HCT116 (cell line): ENCODE measurements at regions not wholly inside any gene's neighbourhood (a gene's known extent, or its start where the extent isn't known, plus 50 kb on each side); places are given as distances from the start of the nearest gene placed in this dataset.

Experiments
- ATAC-seq: fragments of 200-7000 bp; cut with Tn5 transposase; 2 replicates; pipeline ENCODE4 v1.9.1; 2020; ENCODE audit warnings: mild to moderate bottlenecking, moderate library complexity
- BruUV-seq: library from RNA; stranded (reverse); fragments of 400-500 nt; replicated peaks from 2 replicates; lab custom pipeline; 2021; lab: Mats Ljungman, UMichigan
- CTCF ChIA-PET: fragments of 300-600 bp; sonication (Branson Sonifier 250); formaldehyde crosslinking; loops from one replicate; lab custom pipeline; 2021; ENCODE audit warnings: antibody characterized with exemption; lab: Charles Lee
- POLR2A ChIA-PET: fragments of 300-600, 350-600 bp; sonication (Branson Sonifier 250); formaldehyde crosslinking; loops from one replicate; lab custom pipeline; 2021; ENCODE audit warnings: antibody characterized with exemption; lab: Charles Lee
- RAD21 ChIA-PET, 2 experiments: fragments of 300-600 bp; sonication (Branson Sonifier 250); formaldehyde crosslinking; loops; one replicate each; lab custom pipeline; 2023; ENCODE audit warnings: low total read pairs in 2 of 2; ENCODE audit not compliant: uncharacterized antibody in 2 of 2, unreplicated experiment in 2 of 2, low non-redundant PET in 1 of 2; lab: Charles Lee
- DNase-seq: peaks from one replicate; pipeline ENCODE4 v3.0.0-alpha.2; 2010; ENCODE audit warnings: low read depth, low spot score
- H2AFZ ChIP-seq: fragments of 200-600 bp; shearing (Covaris generic), sonication (generic); 2 replicates; pipeline ENCODE4 v1.6.1; 2017; ENCODE audit warnings: low read depth, mixed run types, mixed read lengths, antibody characterized with exemption, low read length; ENCODE audit not compliant: poor library complexity, severe bottlenecking
- H3K27ac ChIP-seq: 2 replicates; pipeline ENCODE4 v1.5.1; 2012; ENCODE audit warnings: low read depth, low read length
- H3K27me3 ChIP-seq: fragments of 200-600 bp; sonication (generic); 2 replicates; pipeline ENCODE4 v1.6.1; 2016; ENCODE audit warnings: mixed run types, low read length, mixed read lengths; ENCODE audit not compliant: insufficient read depth
- H3K36me3 ChIP-seq, 2 experiments: fragments of 200-500 bp in 1 of 2; fragments of 200-600 bp in 1 of 2; sonication (Bioruptor generic) in 1 of 2; sonication (generic) in 1 of 2; 2 replicates each; pipeline versions ENCODE4 v1.5.1 to v1.6.1; 2014 to 2016; ENCODE audit warnings: low read length in 2 of 2, inconsistent platforms in 1 of 2, mixed read lengths in 1 of 2, mixed run types in 1 of 2; ENCODE audit not compliant: insufficient read depth in 2 of 2, control insufficient read depth in 1 of 2
- H3K4me1 ChIP-seq, 2 experiments: fragments of 200-600 bp in 1 of 2; sonication (generic) in 1 of 2; 2 replicates each; pipeline versions ENCODE4 v1.5.1 to v1.6.1; 2012 to 2017; ENCODE audit warnings: low read length in 2 of 2, inconsistent platforms in 1 of 2, mild to moderate bottlenecking in 1 of 2, mixed read lengths in 1 of 2, mixed run types in 1 of 2, moderate library complexity in 1 of 2; ENCODE audit not compliant: insufficient read depth in 2 of 2, control insufficient read depth in 1 of 2
- H3K4me2 ChIP-seq: fragments of 200-600 bp; sonication (generic); 2 replicates; pipeline ENCODE4 v1.6.1; 2017; ENCODE audit warnings: mixed run types, low read length, mixed read lengths
- H3K4me3 ChIP-seq, 2 experiments: fragments of 200-600 bp in 1 of 2; sonication (generic) in 1 of 2; replicated peaks in 1 of 2; 2 replicates each; pipeline ENCODE4 v1.5.1; 2011 to 2016; ENCODE audit warnings: low read length in 2 of 2, control low read depth in 1 of 2, low read depth in 1 of 2, mild to moderate bottlenecking in 1 of 2, mixed read lengths in 1 of 2, mixed run types in 1 of 2
- H3K79me2 ChIP-seq: fragments of 200-600 bp; sonication (generic); 2 replicates; pipeline ENCODE4 v1.6.1; 2017; ENCODE audit warnings: mild to moderate bottlenecking, mixed run types, low read length, moderate library complexity, mixed read lengths; ENCODE audit not compliant: insufficient read depth
- H3K9ac ChIP-seq: fragments of 200-600 bp; sonication (generic); 2 replicates; pipeline ENCODE4 v1.6.1; 2016; ENCODE audit warnings: low read length, mixed read lengths
- H3K9me2 ChIP-seq: fragments of 200-600 bp; sonication (generic), shearing (Covaris generic); 2 replicates; pipeline ENCODE4 v1.6.1; 2017; ENCODE audit warnings: mixed run types, mild to moderate bottlenecking, moderate library complexity; ENCODE audit not compliant: insufficient read depth
- H3K9me3 ChIP-seq, 2 experiments: fragments of 200-500 bp in 1 of 2; fragments of 200-600 bp in 1 of 2; sonication (Bioruptor generic) in 1 of 2; sonication (generic) in 1 of 2; 2 replicates each; pipeline ENCODE4 v1.6.1; 2014 to 2017; ENCODE audit warnings: low read length in 2 of 2, mixed read lengths in 2 of 2, inconsistent platforms in 1 of 2, low read depth in 1 of 2, mild to moderate bottlenecking in 1 of 2, mixed run types in 1 of 2, moderate library complexity in 1 of 2; ENCODE audit not compliant: control insufficient read depth in 1 of 2, insufficient read depth in 1 of 2
- H4K20me1 ChIP-seq: fragments of 200-600 bp; sonication (generic), shearing (Covaris generic); 2 replicates; pipeline ENCODE4 v1.6.1; 2017; ENCODE audit warnings: mixed run types, mild to moderate bottlenecking, moderate library complexity; ENCODE audit not compliant: insufficient read depth
- ATF3 ChIP-seq: IDR thresholded peaks from 2 replicates; pipeline ENCODE4 v1.6.1; 2012
- CEBPB ChIP-seq: IDR thresholded peaks from 2 replicates; pipeline ENCODE4 v1.6.1; 2012; ENCODE audit warnings: low read depth
- CTCF ChIP-seq, 3 experiments: fragments of 200-600 bp in 1 of 3; sonication (generic) in 1 of 3; IDR thresholded peaks in 2 of 3; conservative IDR thresholded peaks in 1 of 3; 2 replicates each; pipeline ENCODE4 v1.5.1; 2012 to 2017; ENCODE audit warnings: low read depth in 2 of 3, low read length in 2 of 3, antibody characterized with exemption in 1 of 3, borderline replicate concordance in 1 of 3, control low read depth in 1 of 3, mild to moderate bottlenecking in 1 of 3, mixed read lengths in 1 of 3, mixed run types in 1 of 3, moderate library complexity in 1 of 3; ENCODE audit not compliant: insufficient read depth in 1 of 3
- ELF1 ChIP-seq: IDR thresholded peaks from 2 replicates; pipeline ENCODE4 v1.6.1; 2012; ENCODE audit warnings: low read depth, borderline replicate concordance
- EZH2phosphoT487 ChIP-seq: fragments of 200-600 bp; IDR thresholded peaks from 2 replicates; pipeline ENCODE4 v1.6.1; 2018; ENCODE audit warnings: antibody characterized with exemption, borderline replicate concordance
- JUND ChIP-seq: IDR thresholded peaks from 2 replicates; pipeline ENCODE4 v1.6.1; 2012
- POLR2A ChIP-seq: IDR thresholded peaks from 2 replicates; pipeline ENCODE4 v1.7.0; 2011; ENCODE audit warnings: borderline replicate concordance; ENCODE audit not compliant: insufficient read depth, insufficient read length; ENCODE audit errors: extremely low read depth
- RAD21 ChIP-seq: IDR thresholded peaks from 2 replicates; pipeline ENCODE4 v1.6.1; 2012; ENCODE audit warnings: low read depth, mild to moderate bottlenecking
- SP1 ChIP-seq: IDR thresholded peaks from 2 replicates; pipeline ENCODE4 v1.6.1; 2012; ENCODE audit warnings: low read depth
- SRF ChIP-seq: IDR thresholded peaks from 2 replicates; pipeline ENCODE4 v1.6.1; 2012; ENCODE audit warnings: low read depth
- TCF7L2 ChIP-seq: IDR thresholded peaks from 2 replicates; pipeline ENCODE4 v1.7.0; 2011; ENCODE audit warnings: borderline replicate concordance, inconsistent platforms; ENCODE audit not compliant: insufficient read depth, insufficient read length; ENCODE audit errors: extremely low read depth
- YY1 ChIP-seq: IDR thresholded peaks from 2 replicates; pipeline ENCODE4 v1.6.1; 2011; ENCODE audit warnings: low read length, low read depth, moderate library complexity, mild to moderate bottlenecking; ENCODE audit not compliant: insufficient replicate concordance; ENCODE audit errors: extremely low read depth
- ZBTB33 ChIP-seq: IDR thresholded peaks from 2 replicates; pipeline ENCODE4 v1.6.1; 2011; ENCODE audit warnings: mild to moderate bottlenecking, low read length, moderate library complexity; ENCODE audit not compliant: insufficient replicate concordance; ENCODE audit errors: extremely low read depth
- ZFX ChIP-seq: fragments of 450-650 bp; IDR thresholded peaks from 2 replicates; pipeline ENCODE4 v1.6.1; 2017
- intact Hi-C: fragments of 100-400 bp; cut with micrococcal nuclease; formaldehyde crosslinking; loops from 2 replicates; pipeline ENCODE4 v1.10.0; 2022

GRCh38 chr12:87202189-87202588 is 827.0 kb downstream of the C12orf50 start:
- no peak for DNase-seq
- H3K27me3 ChIP-seq: no peaks in the 10 kb centered on the region
- H3K4me1 ChIP-seq: no peaks in the 10 kb centered on the region
- H3K4me2 ChIP-seq: no peak overlapping the region
- CTCF ChIA-PET: no interaction called here
- H3K36me3 ChIP-seq: no peaks in the 10 kb centered on the region
- no peaks in the 10 kb centered on the region for H3K9me3 ChIP-seq
- intact Hi-C loops: no loop called here
- RAD21 ChIA-PET: no interaction called here
- H3K4me3 ChIP-seq: no peak overlapping the region
- H3K9me2 ChIP-seq: no peaks in the 10 kb centered on the region
- H3K79me2 ChIP-seq: no peaks in the 10 kb centered on the region
- no peak for ATAC-seq
- POLR2A ChIA-PET: no interaction called here
- no TSS peak for BruUV-seq
- H3K27ac ChIP-seq: no peak overlapping the region
- H2AFZ ChIP-seq: no peak overlapping the region
- TF ChIP-seq JUND (no peak), SRF (no peak), POLR2A (no peak), YY1 (no peak), CTCF (IDR thresholded peaks at IDR 0.05 in 2 of 3, conservative IDR thresholded peaks at IDR 0.05 in 1 of 3; ENCODE audit: borderline replicate concordance in 1 of 3, insufficient read depth in 1 of 3, low read depth in 2 of 3, low read length in 2 of 3) (no peak)
- no peak overlapping the region for H3K9ac ChIP-seq
- H4K20me1 ChIP-seq: no peaks in the 10 kb centered on the region

- no peak overlapping the region for H3K4me3 ChIP-seq
- ChIA-PET POLR2A (no interaction called here), CTCF (no interaction called here), RAD21 (no interaction called here)
- TF ChIP-seq EZH2phosphoT487 (no peak), RAD21 (no peak), ATF3 (no peak), TCF7L2 (no peak), ZFX (no peak), SP1 (no peak), ELF1 (no peak), CEBPB (no peak), ZBTB33 (no peak), CTCF (IDR thresholded peaks at IDR 0.05 in 2 of 3, conservative IDR thresholded peaks at IDR 0.05 in 1 of 3; ENCODE audit: borderline replicate concordance in 1 of 3, insufficient read depth in 1 of 3, low read depth in 2 of 3, low read length in 2 of 3) (no peak)
- DNase-seq (no peak), ATAC-seq (no peak)
- intact Hi-C loops: no loop called here
- no peaks in the 10 kb centered on the region for H3K79me2 ChIP-seq
- no peaks in the 10 kb centered on the region for H3K27me3 ChIP-seq
- H3K9me2 ChIP-seq: no peaks in the 10 kb centered on the region
- no peak overlapping the region for H2AFZ ChIP-seq
- H3K4me2 ChIP-seq: no peak overlapping the region
- no peaks in the 10 kb centered on the region for H4K20me1 ChIP-seq
- no peaks in the 10 kb centered on the region for H3K36me3 ChIP-seq
- H3K9ac ChIP-seq: no peak overlapping the region
- no TSS peak for BruUV-seq
- H3K9me3 ChIP-seq: no peaks in the 10 kb centered on the region
- no peak overlapping the region for H3K27ac ChIP-seq
- no peaks in the 10 kb centered on the region for H3K4me1 ChIP-seq
Measured at GRCh38 chr12:87201598-87201997, 827.6 kb downstream of the C12orf50 start.
